GM23338 (cell line): ENCODE measurements at regions not wholly inside any gene's neighbourhood (a gene's known extent, or its start where the extent isn't known, plus 50 kb on each side); places are given as distances from the start of the nearest gene placed in this dataset.

Source experiments
- ATAC-seq: fragments of 200-7000 bp; cut with Tn5 transposase; 3 replicates; pipeline ENCODE4 v1.9.1; 2020
- DNase-seq: peaks from one replicate; pipeline ENCODE4 v3.0.0-alpha.2; 2015; ENCODE audit warnings: low spot score
- H2AFZ ChIP-seq: fragments of 200-600 bp; sonication (generic); 2 replicates; pipeline ENCODE4 v1.8.0; 2016; ENCODE audit warnings: antibody characterized with exemption, mild to moderate bottlenecking, moderate library complexity
- H3F3A ChIP-seq: fragments of 200-600 bp; sonication (generic); replicated peaks from 2 replicates; pipeline ENCODE4 v1.8.0; 2017; ENCODE audit warnings: antibody characterized with exemption, mixed run types, low read depth
- H3K27ac ChIP-seq: fragments of 200-600 bp; sonication (generic); 2 replicates; pipeline ENCODE4 v1.6.1; 2016; ENCODE audit warnings: low read depth
- H3K27me3 ChIP-seq: fragments of 200-600 bp; sonication (generic); 2 replicates; pipeline ENCODE4 v1.8.0; 2016; ENCODE audit warnings: mild to moderate bottlenecking, mixed run types, moderate library complexity; ENCODE audit not compliant: insufficient read depth
- H3K36me3 ChIP-seq: fragments of 200-600 bp; sonication (generic); 2 replicates; pipeline ENCODE4 v1.8.0; 2016; ENCODE audit warnings: mild to moderate bottlenecking; ENCODE audit not compliant: insufficient read depth
- H3K4me1 ChIP-seq: fragments of 200-600 bp; sonication (generic); 2 replicates; pipeline ENCODE4 v1.8.0; 2016; ENCODE audit warnings: mild to moderate bottlenecking, moderate library complexity; ENCODE audit not compliant: insufficient read depth
- H3K4me2 ChIP-seq: fragments of 200-600 bp; sonication (generic); 2 replicates; pipeline ENCODE4 v1.7.1; 2017; ENCODE audit warnings: mixed run types
- H3K4me3 ChIP-seq: fragments of 200-600 bp; sonication (generic); 2 replicates; pipeline ENCODE4 v1.6.1; 2016; ENCODE audit warnings: mixed run types
- H3K79me2 ChIP-seq: fragments of 200-600 bp; sonication (generic); replicated peaks from 2 replicates; pipeline ENCODE4 v1.8.0; 2017; ENCODE audit warnings: mild to moderate bottlenecking; ENCODE audit not compliant: insufficient read depth
- H3K9me2 ChIP-seq: fragments of 200-600 bp; sonication (generic); 2 replicates; pipeline ENCODE4 v1.8.0; 2017; ENCODE audit not compliant: insufficient read depth
- H4K20me1 ChIP-seq: fragments of 200-600 bp; sonication (generic); replicated peaks from 2 replicates; pipeline ENCODE4 v1.8.0; 2017; ENCODE audit warnings: mild to moderate bottlenecking; ENCODE audit not compliant: insufficient read depth
- H3K27ac Mint-ChIP-seq: 2 replicates; pipeline ENCODE4 v1.8.0; 2020; ENCODE audit warnings: inconsistent platforms, mild to moderate bottlenecking, moderate library complexity, mixed read lengths
- H3K27me3 Mint-ChIP-seq: 3 replicates; pipeline ENCODE4 v1.8.0; 2022; ENCODE audit warnings: low read depth, mild to moderate bottlenecking, moderate library complexity, mixed read lengths, inconsistent platforms; ENCODE audit not compliant: insufficient read depth, poor library complexity
- H3K36me3 Mint-ChIP-seq: 3 replicates; pipeline ENCODE4 v1.8.0; 2021; ENCODE audit warnings: low read depth, mild to moderate bottlenecking, inconsistent platforms, moderate library complexity, mixed read lengths
- H3K4me1 Mint-ChIP-seq: 3 replicates; pipeline ENCODE4 v1.8.0; 2020; ENCODE audit warnings: mild to moderate bottlenecking, inconsistent platforms, mixed read lengths
- H3K4me3 Mint-ChIP-seq: 3 replicates; pipeline ENCODE4 v1.8.0; 2021; ENCODE audit warnings: moderate library complexity, mild to moderate bottlenecking, inconsistent platforms, mixed read lengths
- H3K9me3 Mint-ChIP-seq: 3 replicates; pipeline ENCODE4 v1.8.0; 2020; ENCODE audit warnings: moderate library complexity, mild to moderate bottlenecking, inconsistent platforms, mixed read lengths
- CREB1 ChIP-seq: fragments of 250-450 bp; sonication (Bioruptor Pico); IDR thresholded peaks from 2 replicates; pipeline ENCODE4 v1.5.0; 2020; ENCODE audit warnings: low read depth, mild to moderate bottlenecking, moderate library complexity
- EZH2 ChIP-seq: fragments of 200-600 bp; sonication (generic); IDR thresholded peaks from one replicate; pipeline ENCODE4 v1.8.0; 2017; ENCODE audit warnings: antibody characterized with exemption, mild to moderate bottlenecking, low read depth; ENCODE audit not compliant: unreplicated experiment
- EZH2phosphoT487 ChIP-seq: fragments of 200-600 bp; sonication (generic); IDR thresholded peaks from one replicate; pipeline ENCODE4 v1.8.1; 2018; ENCODE audit warnings: antibody characterized with exemption; ENCODE audit not compliant: unreplicated experiment
- JUNB ChIP-seq: IDR thresholded peaks from one replicate; pipeline ENCODE4 v1.6.1; 2016; ENCODE audit warnings: antibody characterized with exemption; ENCODE audit not compliant: unreplicated experiment
- NANOG ChIP-seq: IDR thresholded peaks from 2 replicates; pipeline ENCODE4 v1.6.1; 2016; ENCODE audit warnings: antibody characterized with exemption, borderline replicate concordance
- POLR2AphosphoS5 ChIP-seq: IDR thresholded peaks from 2 replicates; pipeline ENCODE4 v1.6.1; 2016; ENCODE audit warnings: antibody characterized with exemption, low read depth
- STAT1 ChIP-seq: IDR thresholded peaks from one replicate; pipeline ENCODE4 v1.6.1; 2016; ENCODE audit warnings: antibody characterized with exemption; ENCODE audit not compliant: unreplicated experiment
- ZNF114 ChIP-seq: fragments of 250-450 bp; sonication (Bioruptor Pico); IDR thresholded peaks from 2 replicates; pipeline ENCODE4 v1.5.0; 2020; ENCODE audit warnings: mild to moderate bottlenecking, moderate library complexity
- ZNF331 ChIP-seq: fragments of 250-450 bp; sonication (Bioruptor Pico); IDR thresholded peaks from 2 replicates; pipeline ENCODE4 v1.5.0; 2020; ENCODE audit warnings: low read depth, mild to moderate bottlenecking, moderate library complexity
- ZNF462 ChIP-seq: fragments of 250-450 bp; sonication (Bioruptor Pico); IDR thresholded peaks from 2 replicates; pipeline ENCODE4 v1.5.0; 2020; ENCODE audit warnings: mild to moderate bottlenecking, moderate library complexity
- TF ChIP-seq, protein P1 (sequence below): IDR thresholded peaks from 2 replicates; pipeline ENCODE4 v1.6.1; 2016; ENCODE audit warnings: antibody characterized with exemption
- TF ChIP-seq, protein P2 (sequence below): IDR thresholded peaks from one replicate; pipeline ENCODE4 v1.6.1; 2018; ENCODE audit warnings: antibody characterized with exemption; ENCODE audit not compliant: unreplicated experiment
- TF ChIP-seq, protein P3 (sequence below), 2 experiments: fragments of 200-600 bp in 1 of 2; sonication (generic) in 1 of 2; conservative IDR thresholded peaks; 2 replicates each; pipeline versions ENCODE4 v1.5.1 to v1.6.1; 2016 to 2017; ENCODE audit warnings: antibody characterized with exemption in 2 of 2, low read depth in 2 of 2, mild to moderate bottlenecking in 2 of 2, moderate library complexity in 1 of 2

DNA sequence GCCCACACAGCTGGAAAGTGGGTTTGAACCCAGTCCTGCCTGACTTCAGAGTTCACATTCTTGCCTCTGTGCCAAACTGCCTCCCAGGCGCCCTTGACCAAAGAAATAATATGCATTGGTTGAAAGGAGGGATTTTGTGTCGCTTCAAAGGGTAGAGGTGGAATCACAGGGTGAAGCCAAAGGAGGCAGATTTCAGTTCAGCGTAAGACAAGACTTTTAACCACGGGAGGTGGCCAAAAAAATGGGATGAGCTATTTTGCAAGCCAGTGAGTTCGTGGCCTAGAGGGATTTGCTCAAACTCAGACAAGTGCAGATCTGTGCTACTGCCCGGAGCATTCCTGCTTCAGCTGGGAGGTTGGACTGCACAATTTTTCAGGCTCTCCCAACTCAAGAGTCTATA lies 57.6 kb upstream of the RANBP3L start:
- Mint-ChIP-seq H3K9me3 (no peaks in the 10 kb centered on the region), H3K4me1 (peaks cover 17% of the 10 kb centered on the region; the same call in 2 of the 3 replicates), H3K4me3 (no peak overlapping the region), H3K27me3 (peaks cover 1% of the 10 kb centered on the region), H3K36me3 (no peaks in the 10 kb centered on the region), H3K27ac (peak overlapping the region; percentile 26; the same call in 1 of the 2 replicates)
- H3K27me3 ChIP-seq, result no peaks in the 10 kb centered on the region
- no peaks in the 10 kb centered on the region for H3F3A ChIP-seq
- no peaks in the 10 kb centered on the region for H3K79me2 ChIP-seq
- no peak overlapping the region for H3K27ac ChIP-seq
- H2AFZ ChIP-seq, result peak overlapping the region; percentile 69; the same call in 1 of the 2 replicates
- DNase-seq, result no peak
- no peaks in the 10 kb centered on the region for H4K20me1 ChIP-seq
- H3K9me2 ChIP-seq, result no peaks in the 10 kb centered on the region
- H3K4me3 ChIP-seq, result no peak overlapping the region
- H3K4me1 ChIP-seq, result no peaks in the 10 kb centered on the region
- ATAC-seq, result peak; percentile 42; the same call in 2 of the 3 replicates
- TF ChIP-seq STAT1 (no peak), CREB1 (no peak), ZNF462 (CRISPR knock-in tag) (no peak), POLR2AphosphoS5 (no peak), EZH2phosphoT487 (no peak), ZNF331 (CRISPR knock-in tag) (no peak), EZH2 (no peak), JUNB (no peak), NANOG (no peak), ZNF114 (CRISPR knock-in tag) (no peak)
- TF ChIP-seq, protein P1, sequence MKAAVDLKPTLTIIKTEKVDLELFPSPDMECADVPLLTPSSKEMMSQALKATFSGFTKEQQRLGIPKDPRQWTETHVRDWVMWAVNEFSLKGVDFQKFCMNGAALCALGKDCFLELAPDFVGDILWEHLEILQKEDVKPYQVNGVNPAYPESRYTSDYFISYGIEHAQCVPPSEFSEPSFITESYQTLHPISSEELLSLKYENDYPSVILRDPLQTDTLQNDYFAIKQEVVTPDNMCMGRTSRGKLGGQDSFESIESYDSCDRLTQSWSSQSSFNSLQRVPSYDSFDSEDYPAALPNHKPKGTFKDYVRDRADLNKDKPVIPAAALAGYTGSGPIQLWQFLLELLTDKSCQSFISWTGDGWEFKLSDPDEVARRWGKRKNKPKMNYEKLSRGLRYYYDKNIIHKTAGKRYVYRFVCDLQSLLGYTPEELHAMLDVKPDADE, result no peak
- TF ChIP-seq, protein P2, sequence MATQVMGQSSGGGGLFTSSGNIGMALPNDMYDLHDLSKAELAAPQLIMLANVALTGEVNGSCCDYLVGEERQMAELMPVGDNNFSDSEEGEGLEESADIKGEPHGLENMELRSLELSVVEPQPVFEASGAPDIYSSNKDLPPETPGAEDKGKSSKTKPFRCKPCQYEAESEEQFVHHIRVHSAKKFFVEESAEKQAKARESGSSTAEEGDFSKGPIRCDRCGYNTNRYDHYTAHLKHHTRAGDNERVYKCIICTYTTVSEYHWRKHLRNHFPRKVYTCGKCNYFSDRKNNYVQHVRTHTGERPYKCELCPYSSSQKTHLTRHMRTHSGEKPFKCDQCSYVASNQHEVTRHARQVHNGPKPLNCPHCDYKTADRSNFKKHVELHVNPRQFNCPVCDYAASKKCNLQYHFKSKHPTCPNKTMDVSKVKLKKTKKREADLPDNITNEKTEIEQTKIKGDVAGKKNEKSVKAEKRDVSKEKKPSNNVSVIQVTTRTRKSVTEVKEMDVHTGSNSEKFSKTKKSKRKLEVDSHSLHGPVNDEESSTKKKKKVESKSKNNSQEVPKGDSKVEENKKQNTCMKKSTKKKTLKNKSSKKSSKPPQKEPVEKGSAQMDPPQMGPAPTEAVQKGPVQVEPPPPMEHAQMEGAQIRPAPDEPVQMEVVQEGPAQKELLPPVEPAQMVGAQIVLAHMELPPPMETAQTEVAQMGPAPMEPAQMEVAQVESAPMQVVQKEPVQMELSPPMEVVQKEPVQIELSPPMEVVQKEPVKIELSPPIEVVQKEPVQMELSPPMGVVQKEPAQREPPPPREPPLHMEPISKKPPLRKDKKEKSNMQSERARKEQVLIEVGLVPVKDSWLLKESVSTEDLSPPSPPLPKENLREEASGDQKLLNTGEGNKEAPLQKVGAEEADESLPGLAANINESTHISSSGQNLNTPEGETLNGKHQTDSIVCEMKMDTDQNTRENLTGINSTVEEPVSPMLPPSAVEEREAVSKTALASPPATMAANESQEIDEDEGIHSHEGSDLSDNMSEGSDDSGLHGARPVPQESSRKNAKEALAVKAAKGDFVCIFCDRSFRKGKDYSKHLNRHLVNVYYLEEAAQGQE, result no peak
- TF ChIP-seq, protein P3, sequence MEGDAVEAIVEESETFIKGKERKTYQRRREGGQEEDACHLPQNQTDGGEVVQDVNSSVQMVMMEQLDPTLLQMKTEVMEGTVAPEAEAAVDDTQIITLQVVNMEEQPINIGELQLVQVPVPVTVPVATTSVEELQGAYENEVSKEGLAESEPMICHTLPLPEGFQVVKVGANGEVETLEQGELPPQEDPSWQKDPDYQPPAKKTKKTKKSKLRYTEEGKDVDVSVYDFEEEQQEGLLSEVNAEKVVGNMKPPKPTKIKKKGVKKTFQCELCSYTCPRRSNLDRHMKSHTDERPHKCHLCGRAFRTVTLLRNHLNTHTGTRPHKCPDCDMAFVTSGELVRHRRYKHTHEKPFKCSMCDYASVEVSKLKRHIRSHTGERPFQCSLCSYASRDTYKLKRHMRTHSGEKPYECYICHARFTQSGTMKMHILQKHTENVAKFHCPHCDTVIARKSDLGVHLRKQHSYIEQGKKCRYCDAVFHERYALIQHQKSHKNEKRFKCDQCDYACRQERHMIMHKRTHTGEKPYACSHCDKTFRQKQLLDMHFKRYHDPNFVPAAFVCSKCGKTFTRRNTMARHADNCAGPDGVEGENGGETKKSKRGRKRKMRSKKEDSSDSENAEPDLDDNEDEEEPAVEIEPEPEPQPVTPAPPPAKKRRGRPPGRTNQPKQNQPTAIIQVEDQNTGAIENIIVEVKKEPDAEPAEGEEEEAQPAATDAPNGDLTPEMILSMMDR (conservative IDR thresholded peaks at IDR 0.05; ENCODE audit: low read depth in 2 of 2), result no peak
- H3K36me3 ChIP-seq, result no peaks in the 10 kb centered on the region
- no peak overlapping the region for H3K4me2 ChIP-seq
